ENCODE measurements at regions not wholly inside any gene's neighbourhood (a gene's known extent, or its start where the extent isn't known, plus 50 kb on each side); places are given as distances from the start of the nearest gene placed in this dataset.

GRCh38 chr4:111991797-111992196, 153.5 kb upstream of the FAM241A start:
- TF ChIP-seq FOXA1 (IDR thresholded peaks at IDR 0.05) (no peak), RAD21 (IDR thresholded peaks at IDR 0.05) (no peak), YY1 (IDR thresholded peaks at IDR 0.05) (no peak), GABPA (IDR thresholded peaks at IDR 0.05 in 1 of 2, conservative IDR thresholded peaks at IDR 0.05 in 1 of 2) (no peak), FOXA2 (IDR thresholded peaks at IDR 0.05) (no peak), JUND (IDR thresholded peaks at IDR 0.05) (no peak), RXRA (IDR thresholded peaks at IDR 0.05) (no peak)
- Histone ChIP-seq H3K9me3 (ENCODE audit: control insufficient read depth in 4 of 4, low read length in 3 of 4) (no peaks in the 10 kb centered on the region), H3K4me3 (ENCODE audit: low read depth in 1 of 3, low read length in 3 of 3) (no peak overlapping the region), H3K9ac (ENCODE audit: low read depth in 1 of 2, low read length in 2 of 2) (no peak overlapping the region), H3K27me3 (ENCODE audit: control insufficient read depth in 4 of 4, insufficient read depth in 4 of 4, low read length in 3 of 4) (peaks cover 0 to 4% (median 0%) of the 10 kb centered on the region in 4 donors), H3K27ac (ENCODE audit: low read depth in 1 of 2, low read length in 2 of 2) (no peak overlapping the region), H3K36me3 (ENCODE audit: control insufficient read depth in 4 of 4, insufficient read depth in 3 of 4, low read depth in 1 of 4, low read length in 3 of 4) (no peaks in the 10 kb centered on the region), H3K4me1 (ENCODE audit: control insufficient read depth in 4 of 4, insufficient read depth in 4 of 4, low read length in 3 of 4) (peaks cover 0 to 2% (median 0%) of the 10 kb centered on the region in 4 donors)
- no peak for DNase-seq (ENCODE audit: low spot score)
- 46% methylated on average over 3 of the region's 3 CpGs for WGBS

- DNase-seq (ENCODE audit: low spot score) = no peak
- no peaks in the 10 kb centered on the region for H3K36me3 ChIP-seq (ENCODE audit: control insufficient read depth in 4 of 4, insufficient read depth in 3 of 4, low read depth in 1 of 4, low read length in 3 of 4)
- H3K9ac ChIP-seq (ENCODE audit: low read depth in 1 of 2, low read length in 2 of 2) = no peak overlapping the region
- peaks cover 0 to 2% (median 0%) of the 10 kb centered on the region in 4 donors for H3K4me1 ChIP-seq (ENCODE audit: control insufficient read depth in 4 of 4, insufficient read depth in 4 of 4, low read length in 3 of 4)
- TF ChIP-seq, protein P1, sequence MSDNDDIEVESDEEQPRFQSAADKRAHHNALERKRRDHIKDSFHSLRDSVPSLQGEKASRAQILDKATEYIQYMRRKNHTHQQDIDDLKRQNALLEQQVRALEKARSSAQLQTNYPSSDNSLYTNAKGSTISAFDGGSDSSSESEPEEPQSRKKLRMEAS (IDR thresholded peaks at IDR 0.05) = no peak
- TF ChIP-seq EGR1 (IDR thresholded peaks at IDR 0.05; ENCODE audit: low read depth in 2 of 2) (no peak), NR2F2 (IDR thresholded peaks at IDR 0.05) (no peak), GABPA (IDR thresholded peaks at IDR 0.05 in 1 of 2, conservative IDR thresholded peaks at IDR 0.05 in 1 of 2) (no peak), JUND (IDR thresholded peaks at IDR 0.05) (no peak), YY1 (IDR thresholded peaks at IDR 0.05) (no peak), RAD21 (IDR thresholded peaks at IDR 0.05) (no peak), RXRA (IDR thresholded peaks at IDR 0.05) (no peak), FOXA1 (IDR thresholded peaks at IDR 0.05) (no peak), SP1 (IDR thresholded peaks at IDR 0.05) (no peak), HNF4G (IDR thresholded peaks at IDR 0.05) (no peak), TAF1 (conservative IDR thresholded peaks at IDR 0.05) (no peak)
- TF ChIP-seq, protein P2, sequence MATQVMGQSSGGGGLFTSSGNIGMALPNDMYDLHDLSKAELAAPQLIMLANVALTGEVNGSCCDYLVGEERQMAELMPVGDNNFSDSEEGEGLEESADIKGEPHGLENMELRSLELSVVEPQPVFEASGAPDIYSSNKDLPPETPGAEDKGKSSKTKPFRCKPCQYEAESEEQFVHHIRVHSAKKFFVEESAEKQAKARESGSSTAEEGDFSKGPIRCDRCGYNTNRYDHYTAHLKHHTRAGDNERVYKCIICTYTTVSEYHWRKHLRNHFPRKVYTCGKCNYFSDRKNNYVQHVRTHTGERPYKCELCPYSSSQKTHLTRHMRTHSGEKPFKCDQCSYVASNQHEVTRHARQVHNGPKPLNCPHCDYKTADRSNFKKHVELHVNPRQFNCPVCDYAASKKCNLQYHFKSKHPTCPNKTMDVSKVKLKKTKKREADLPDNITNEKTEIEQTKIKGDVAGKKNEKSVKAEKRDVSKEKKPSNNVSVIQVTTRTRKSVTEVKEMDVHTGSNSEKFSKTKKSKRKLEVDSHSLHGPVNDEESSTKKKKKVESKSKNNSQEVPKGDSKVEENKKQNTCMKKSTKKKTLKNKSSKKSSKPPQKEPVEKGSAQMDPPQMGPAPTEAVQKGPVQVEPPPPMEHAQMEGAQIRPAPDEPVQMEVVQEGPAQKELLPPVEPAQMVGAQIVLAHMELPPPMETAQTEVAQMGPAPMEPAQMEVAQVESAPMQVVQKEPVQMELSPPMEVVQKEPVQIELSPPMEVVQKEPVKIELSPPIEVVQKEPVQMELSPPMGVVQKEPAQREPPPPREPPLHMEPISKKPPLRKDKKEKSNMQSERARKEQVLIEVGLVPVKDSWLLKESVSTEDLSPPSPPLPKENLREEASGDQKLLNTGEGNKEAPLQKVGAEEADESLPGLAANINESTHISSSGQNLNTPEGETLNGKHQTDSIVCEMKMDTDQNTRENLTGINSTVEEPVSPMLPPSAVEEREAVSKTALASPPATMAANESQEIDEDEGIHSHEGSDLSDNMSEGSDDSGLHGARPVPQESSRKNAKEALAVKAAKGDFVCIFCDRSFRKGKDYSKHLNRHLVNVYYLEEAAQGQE (IDR thresholded peaks at IDR 0.05) = no peak
- H3K27me3 ChIP-seq (ENCODE audit: control insufficient read depth in 4 of 4, insufficient read depth in 4 of 4, low read length in 3 of 4) = peaks cover 0 to 4% (median 0%) of the 10 kb centered on the region in 4 donors
- H3K9me3 ChIP-seq (ENCODE audit: control insufficient read depth in 4 of 4, low read length in 3 of 4) = no peaks in the 10 kb centered on the region
- no peak overlapping the region for H3K27ac ChIP-seq (ENCODE audit: low read depth in 1 of 2, low read length in 2 of 2)
- no peak overlapping the region for H3K4me3 ChIP-seq (ENCODE audit: low read depth in 1 of 3, low read length in 3 of 3)
- WGBS = 79% methylated on average over 7 of the region's 7 CpGs
Measured at GRCh38 chr4:111992351-111993168, 152.7 kb upstream of the FAM241A start.

GRCh38 chr4:111994392-111994791, 150.9 kb upstream of the FAM241A start:
- no peak for DNase-seq (ENCODE audit: low spot score)
- no peaks in the 10 kb centered on the region for H3K27me3 ChIP-seq (ENCODE audit: control insufficient read depth in 4 of 4, insufficient read depth in 4 of 4, low read length in 3 of 4)
- no peak overlapping the region for H3K4me3 ChIP-seq (ENCODE audit: low read depth in 1 of 3, low read length in 3 of 3)
- WGBS = 86% methylated on average over 1 of the region's 1 CpG
- no peaks in the 10 kb centered on the region for H3K36me3 ChIP-seq (ENCODE audit: control insufficient read depth in 4 of 4, insufficient read depth in 3 of 4, low read depth in 1 of 4, low read length in 3 of 4)
- H3K9me3 ChIP-seq (ENCODE audit: control insufficient read depth in 4 of 4, low read length in 3 of 4) = no peaks in the 10 kb centered on the region
- peaks cover 0 to 2% (median 0%) of the 10 kb centered on the region in 4 donors for H3K4me1 ChIP-seq (ENCODE audit: control insufficient read depth in 4 of 4, insufficient read depth in 4 of 4, low read length in 3 of 4)
- TF ChIP-seq, protein P2 (IDR thresholded peaks at IDR 0.05) = no peak
- TF ChIP-seq EGR1 (IDR thresholded peaks at IDR 0.05; ENCODE audit: low read depth in 2 of 2) = no peak
- TF ChIP-seq GABPA (IDR thresholded peaks at IDR 0.05 in 1 of 2, conservative IDR thresholded peaks at IDR 0.05 in 1 of 2) = no peak
- no peak overlapping the region for H3K9ac ChIP-seq (ENCODE audit: low read depth in 1 of 2, low read length in 2 of 2)
- H3K27ac ChIP-seq (ENCODE audit: low read depth in 1 of 2, low read length in 2 of 2) = no peak overlapping the region

Measured in liver (tissue), 7 donors.